Stimulated activated CD4-positive, alpha-beta T cell treated with anti-CD3 and anti-CD28 coated beads, Interleukin-4, amount 100 ng/mL, for 1 hour (primary cell): ENCODE measurements at regions not wholly inside any gene's neighbourhood (a gene's known extent, or its start where the extent isn't known, plus 50 kb on each side); places are given as distances from the start of the nearest gene placed in this dataset.

Experiments
- DNase-seq: peaks from one replicate; pipeline ENCODE4 v3.0.0-alpha.2; 2020

DNA sequence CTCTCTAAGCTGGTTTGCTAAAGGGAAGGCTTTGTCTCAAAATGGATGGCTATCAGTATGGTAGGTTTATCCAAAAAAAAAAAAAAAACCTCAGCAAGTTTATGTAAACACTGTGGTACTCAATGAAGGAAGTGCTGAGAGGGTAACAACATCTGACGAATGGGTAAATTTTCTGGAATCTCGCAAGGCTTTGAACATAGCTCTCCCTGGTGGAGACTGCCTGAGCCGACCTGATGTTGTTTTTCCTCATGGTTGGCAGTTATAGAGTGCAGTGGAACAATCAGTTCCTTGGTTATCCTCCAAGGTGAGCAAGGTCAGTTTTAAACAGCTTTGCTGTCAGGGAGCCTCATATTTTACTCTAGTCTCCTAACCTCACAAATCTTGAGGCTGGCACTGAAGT lies 94.6 kb downstream of the ZPLD1 start:
- no peak for DNase-seq

DNA sequence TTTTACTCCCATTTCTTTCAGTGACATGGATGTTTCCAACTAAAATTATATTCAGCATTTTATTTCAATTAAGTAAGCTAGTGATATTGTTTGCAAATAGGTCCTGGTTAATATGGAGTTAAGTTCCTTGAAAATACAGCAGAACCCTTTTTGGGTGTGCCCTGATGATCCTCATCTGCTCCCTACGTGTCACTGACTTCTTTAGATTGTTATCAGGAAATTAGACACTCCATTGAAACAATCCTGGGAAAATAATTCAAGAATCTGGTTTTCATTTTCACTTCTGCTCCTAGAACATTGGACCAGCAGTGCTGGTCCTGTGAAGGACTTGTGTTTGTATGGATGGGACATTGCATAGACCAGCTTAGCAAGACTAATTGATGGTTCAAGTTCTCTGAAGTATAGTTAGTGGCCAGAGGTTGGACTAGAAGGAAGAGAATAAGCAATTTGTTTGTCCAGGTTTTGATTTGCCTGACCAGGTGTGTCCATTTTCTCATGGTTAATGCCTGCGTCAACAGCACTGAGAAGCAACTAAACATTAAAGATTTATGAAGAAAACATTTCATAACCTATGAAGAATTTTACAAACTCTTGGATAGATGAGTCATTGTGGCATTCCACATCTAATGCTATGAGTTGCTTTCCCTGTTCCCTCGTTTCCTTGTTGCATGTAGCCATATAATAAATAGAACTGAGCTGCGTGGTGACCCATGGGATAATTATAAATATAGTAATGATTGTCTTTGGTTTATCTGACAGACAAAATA lies 95.8 kb downstream of the ZPLD1 start:
- DNase-seq, result no peak

DNA sequence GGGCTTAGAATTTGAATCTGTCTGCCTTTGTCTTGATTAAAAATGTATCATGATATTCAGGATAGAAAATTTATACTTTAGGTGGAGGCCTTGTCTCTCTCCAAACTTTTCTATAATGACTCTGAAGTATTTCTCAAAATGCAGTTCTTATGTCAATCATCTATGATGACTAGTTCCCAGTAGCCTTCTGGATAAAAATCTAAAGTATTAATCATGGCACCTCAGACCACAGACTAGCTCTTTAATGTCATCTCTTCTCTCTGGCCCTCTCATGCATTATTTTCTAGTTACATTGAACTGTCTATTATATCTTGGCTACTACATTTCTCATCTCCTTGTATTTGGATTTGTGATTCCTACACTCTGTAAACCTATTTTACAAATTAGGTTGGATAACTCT lies 96.9 kb downstream of the ZPLD1 start:
- no peak for DNase-seq

DNA sequence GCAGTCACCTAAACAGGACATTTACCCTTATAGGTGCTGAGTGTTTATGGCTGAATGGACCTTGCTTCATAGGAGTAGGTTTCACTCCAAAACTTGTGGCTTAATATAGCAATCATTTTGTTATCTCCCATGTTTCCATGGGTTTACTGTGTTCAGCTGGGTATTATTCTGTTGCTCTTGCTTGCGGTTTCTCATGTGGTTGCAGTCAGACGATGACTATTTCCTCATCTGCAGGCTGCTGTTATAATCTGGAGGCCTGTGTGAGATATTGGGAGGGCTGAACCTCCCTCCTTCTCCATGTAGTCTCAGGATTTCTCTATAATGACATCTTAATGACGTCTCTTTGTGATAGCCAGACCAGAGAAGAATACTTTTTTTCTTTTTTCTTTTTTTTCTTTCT lies 98.1 kb downstream of the ZPLD1 start:
- no peak for DNase-seq

DNA sequence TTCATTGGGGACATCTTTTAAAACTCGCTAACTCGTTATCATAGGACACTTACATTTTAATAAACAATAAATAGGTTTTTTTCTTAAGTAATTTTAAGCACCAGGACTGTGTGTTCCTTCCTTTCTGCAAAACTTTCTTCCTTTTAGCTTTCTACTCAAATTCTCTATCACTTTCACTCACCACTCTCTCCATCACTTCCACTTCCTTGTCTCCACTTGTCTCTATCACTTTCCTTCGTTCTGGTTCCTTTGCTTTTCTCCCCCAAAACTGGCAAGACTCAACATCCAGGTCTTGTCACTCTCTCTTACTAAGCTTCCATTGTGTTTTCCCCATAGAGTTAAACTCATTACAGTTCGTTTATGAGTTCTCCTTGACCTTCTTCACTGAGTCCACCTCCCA lies 99.0 kb downstream of the ZPLD1 start:
- DNase-seq, result no peak

DNA sequence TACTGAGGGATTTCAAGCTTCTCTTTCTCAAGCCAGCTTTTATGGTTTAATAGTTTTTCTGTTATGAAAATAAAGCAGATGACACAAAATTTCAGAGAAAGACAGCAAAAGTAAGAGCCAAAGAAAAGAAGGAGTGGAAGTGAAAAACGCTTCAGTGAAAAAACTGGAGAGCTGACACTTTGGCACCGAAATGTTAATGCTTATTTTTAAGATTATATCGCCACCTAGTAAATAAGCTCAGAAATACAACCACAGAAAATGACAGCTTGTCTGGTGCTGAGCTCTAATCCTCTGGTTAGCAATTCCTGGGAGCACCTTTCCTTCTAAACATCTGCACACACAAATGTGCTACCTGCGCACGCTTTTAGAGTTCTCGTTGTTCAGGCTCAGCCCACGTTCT lies 101.6 kb downstream of the ZPLD1 start:
- no peak for DNase-seq

DNA sequence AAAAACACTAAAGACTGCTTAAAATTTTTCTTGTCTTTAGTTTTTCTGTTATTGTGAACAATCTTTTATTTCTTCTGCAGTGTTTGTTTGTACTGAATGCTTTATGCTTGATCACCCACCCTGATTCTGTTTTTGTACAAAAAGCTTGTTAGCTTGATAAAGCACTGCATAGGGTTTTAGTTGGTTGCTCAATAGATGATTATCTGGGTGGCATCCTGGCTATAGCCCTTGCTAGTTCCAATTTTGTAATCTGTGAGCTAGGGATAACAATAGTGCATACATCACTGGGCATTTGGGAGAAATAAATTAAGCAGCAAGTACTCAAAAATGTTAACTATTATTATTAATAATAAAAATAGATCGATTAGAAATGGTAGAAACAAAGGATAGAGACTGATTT lies 102.3 kb downstream of the ZPLD1 start:
- DNase-seq, result no peak

DNA sequence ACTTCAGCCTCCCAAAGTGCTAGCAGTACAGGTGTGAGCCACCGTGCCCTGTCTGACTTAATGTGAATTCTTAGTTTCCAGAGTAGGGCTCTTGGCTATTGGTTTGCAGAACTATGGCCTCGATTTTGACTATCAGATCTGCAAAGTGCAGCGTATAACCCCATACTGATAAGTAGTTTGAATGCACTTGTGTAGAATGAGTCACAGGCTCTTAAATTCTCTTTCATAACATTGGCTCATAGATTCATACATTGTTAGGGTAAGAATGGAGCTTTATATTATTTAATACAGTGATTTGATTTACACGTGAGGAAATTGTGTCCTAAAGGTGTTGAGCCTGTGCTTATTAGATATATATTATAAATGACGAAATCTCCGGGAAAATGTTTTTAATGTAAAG lies 109.9 kb downstream of the ZPLD1 start:
- DNase-seq, result no peak

DNA sequence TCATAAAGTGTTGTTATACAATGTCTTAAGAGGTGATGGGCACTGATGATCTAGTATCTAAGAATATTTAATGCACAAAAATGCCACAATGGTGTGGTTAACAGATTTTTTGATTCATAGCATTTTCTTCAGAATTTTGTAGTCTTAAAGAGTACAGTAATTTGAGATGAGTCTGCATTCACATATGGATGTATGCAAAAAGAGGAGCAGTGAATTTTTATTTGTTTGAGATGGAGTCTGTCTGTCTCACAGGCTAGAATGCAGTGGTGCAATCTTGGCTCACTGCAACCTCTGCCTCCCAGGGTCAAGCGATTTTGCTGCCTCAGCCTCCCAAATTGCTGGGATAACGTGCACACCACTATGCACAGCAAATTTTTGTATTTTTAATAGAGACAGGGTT lies 110.5 kb downstream of the ZPLD1 start:
- DNase-seq, result no peak

DNA sequence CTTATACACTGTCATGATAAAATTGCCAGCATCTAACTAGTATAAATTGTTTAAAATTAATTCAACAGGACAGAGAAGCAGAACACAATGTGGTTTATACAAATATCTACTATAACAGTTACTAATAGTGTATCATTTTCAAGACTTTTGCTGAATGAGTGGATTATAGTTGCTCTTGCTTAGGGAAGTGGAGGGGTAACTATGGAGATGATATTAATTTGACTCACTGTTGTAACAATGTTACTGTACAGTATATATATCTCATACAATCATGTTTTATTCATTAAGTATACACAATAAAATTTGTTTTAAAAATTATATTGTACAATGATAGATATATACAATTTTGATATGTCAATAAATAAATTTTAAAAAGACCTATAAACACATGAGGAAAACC lies 119.1 kb downstream of the ZPLD1 start:
- no peak for DNase-seq

DNA sequence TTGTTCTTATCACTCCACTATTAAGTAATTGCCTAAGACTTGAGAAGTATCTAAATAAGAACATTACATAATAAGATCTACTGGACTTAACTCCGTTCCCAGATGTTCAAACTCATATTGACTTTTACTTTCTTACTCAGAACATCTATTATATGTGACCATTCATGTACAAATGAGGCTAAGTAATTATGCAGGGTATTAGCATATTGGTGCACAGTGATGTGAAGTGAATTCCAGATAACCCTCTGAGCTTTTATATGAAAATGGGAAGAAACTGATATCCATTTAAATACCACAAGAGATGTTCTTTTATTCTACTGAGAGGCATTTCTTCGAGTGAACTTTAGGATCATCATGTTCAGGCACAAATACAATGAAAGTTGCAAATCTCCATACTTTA lies 135.7 kb downstream of the ZPLD1 start:
- DNase-seq, result no peak

DNA sequence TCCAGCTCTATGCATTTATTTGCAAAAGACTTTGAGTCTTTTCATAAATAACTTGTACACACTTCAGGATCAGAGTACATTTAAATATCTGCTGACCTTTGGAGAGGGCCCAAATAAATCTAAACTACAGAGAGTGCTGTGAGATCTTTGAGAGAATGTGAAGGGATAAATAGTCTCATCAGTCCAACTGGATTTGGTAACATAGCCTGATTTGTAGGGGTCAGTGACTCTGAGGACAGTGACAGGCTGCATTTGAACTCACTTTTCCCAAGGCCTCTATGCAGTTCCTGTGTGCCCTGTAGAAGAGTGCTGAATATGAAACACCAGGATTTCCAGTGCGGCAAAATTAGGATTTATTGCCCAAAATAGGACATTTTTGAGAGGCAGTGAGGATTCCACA lies 136.2 kb downstream of the ZPLD1 start:
- no peak for DNase-seq

DNA sequence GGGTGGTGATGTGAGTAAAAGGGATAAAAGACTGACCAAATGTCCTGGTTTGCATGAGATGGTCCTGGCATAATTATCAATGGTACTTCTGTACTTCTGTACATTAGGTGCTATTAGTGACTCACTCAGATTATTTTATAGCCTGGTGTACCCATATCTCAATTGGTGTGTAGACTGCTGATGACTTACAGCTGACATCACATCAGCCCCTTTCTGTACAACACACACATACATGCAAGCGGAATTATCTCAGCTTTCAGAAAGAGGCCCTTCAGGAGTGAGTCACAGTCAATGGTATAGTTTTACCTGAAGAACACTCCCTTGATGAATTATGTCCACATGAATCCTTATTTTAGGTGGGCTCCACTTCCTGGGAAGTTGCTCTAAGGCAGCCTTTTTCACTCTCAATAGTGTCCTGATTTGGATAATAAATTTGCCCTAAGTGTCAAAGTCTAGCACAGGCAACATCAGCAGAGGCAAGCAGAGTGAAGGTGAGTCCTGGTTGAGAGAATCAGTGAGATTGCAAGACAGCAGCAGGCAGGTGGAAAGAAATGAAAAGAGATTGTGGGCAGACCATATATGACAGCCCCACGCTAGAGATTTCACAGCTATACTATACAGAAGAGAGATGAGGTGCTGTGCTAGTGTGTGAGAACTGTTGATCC lies 137.0 kb downstream of the ZPLD1 start:
- DNase-seq, result no peak

DNA sequence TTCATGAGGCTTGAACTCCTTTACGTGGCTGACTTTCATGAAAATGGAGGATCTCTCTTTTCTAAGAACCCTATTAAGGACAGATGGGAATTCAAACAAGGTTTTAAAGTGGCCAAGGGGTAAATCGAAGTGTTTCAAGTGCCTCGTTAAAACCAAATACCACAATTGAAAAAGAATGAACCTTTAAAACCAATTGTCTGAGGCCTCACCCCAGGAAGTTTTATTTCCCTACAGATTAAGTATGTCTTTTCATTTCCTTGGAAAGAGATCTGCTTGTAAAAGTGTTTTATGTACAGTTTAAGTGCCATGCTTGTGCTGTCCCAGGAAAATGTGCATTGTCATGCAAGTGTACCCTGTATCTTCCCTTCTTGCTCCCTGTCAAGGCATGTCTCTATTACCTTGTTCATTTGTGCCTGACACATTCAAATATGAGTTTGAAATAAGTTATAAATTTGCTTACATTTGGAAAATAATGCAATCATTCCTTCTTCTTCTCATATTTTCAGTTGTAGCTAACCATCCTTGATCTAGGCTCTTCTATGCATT lies 138.7 kb downstream of the ZPLD1 start:
- no peak for DNase-seq

DNA sequence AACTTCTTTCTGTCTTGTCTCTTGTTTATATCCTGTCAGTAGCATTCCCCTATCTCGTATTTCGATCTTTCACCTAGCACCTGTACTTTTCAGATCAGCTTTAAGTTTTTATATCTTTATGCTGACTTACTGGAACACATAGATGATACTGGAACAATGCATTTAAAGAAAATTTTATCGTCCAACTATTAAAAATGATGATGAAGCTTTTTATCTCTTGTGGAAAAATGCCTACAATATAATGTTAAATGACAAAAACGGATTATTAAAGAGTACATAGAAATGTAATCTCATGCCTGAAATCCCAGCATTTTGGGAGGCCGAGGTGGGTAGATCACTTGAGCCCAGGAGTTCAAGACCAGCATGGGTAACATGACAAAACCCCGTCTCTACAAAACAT lies 139.5 kb downstream of the ZPLD1 start:
- no peak for DNase-seq

DNA sequence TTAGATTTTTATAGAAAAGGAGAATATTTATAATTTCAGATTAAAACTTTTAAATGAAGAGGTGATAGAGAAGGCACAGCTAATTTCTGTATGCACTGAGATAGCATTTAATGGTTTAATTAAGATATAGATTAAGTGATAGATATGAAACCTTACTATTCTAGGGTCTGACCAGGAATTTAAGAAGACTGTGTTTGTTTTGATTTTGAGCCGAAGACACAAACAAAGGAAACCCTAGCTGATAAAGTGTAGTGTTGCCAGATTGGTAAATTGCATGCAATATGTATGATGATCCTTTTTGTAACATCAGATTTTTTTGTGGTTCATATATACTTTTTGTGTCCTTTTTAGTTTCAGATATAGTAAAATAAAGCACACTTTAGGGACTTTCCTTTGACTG lies 141.8 kb downstream of the ZPLD1 start:
- no peak for DNase-seq

DNA sequence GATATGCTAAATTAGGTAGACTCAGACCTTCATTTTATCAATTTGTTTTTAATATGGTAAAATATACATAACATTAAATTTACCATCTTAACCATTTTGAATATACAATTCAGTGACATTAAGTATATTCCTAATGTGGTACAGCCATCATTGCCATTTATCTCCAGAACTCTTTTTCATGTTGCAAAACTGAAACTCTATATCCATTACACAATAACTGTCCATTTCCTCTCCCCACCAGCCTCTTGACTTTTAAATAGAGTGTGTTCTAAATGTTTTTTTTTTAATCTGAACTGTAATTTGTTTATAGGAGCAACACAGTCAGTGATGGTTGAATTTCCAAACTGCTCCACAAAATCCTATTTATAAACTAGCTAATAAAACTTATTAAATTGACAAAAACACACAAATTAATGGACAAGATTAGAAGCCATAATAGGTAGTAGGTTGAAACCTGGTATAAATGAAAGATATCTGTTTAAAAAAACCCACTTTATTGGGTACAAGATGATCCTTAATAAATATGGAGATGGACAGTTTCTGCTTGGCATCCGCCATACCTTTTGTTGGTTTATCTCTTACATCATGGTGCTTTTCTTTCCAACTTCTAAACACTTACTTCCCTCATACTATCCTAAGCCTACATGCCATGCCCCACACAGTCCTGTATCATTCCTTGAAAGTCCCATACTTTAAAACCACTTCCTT lies 142.4 kb downstream of the ZPLD1 start:
- no peak for DNase-seq

DNA sequence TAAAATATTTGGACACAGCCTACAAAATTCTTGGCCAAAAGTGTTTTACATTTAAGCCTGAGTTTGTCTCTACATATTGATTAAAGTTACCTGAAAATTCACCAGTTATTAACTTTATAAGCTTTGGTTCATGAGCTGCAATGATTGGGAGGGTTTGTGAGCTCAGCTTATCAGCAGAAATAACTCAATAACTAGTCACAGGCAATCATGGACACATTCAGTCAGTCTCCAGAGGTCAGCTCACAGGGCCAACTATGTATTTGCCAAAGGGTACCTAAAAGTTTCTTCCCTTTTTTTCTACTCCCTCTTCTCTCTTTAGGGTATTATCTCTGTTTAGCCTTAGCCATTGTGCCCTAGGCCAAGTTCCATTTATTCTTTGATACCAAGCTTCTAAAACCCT lies 145.9 kb downstream of the ZPLD1 start:
- no peak for DNase-seq

DNA sequence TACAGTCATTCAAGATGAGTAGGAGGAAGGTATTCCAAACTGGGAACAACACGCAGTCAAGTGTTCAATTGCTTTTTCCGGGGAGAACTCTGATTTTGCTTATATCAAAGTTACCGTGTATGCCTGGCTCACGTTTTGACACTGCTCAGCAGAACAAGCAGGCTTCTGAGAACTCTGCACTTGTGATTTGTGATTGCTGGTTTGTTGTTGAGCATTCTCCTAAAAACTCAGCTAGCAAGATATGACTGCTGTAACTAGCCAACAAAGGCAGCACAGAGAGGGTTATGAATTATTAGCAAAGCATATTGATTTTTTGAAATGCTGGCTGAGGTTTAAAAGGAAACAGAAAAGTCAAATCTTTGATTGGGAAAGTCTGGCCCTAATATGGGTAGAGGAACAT lies 151.7 kb downstream of the ZPLD1 start:
- no peak for DNase-seq

DNA sequence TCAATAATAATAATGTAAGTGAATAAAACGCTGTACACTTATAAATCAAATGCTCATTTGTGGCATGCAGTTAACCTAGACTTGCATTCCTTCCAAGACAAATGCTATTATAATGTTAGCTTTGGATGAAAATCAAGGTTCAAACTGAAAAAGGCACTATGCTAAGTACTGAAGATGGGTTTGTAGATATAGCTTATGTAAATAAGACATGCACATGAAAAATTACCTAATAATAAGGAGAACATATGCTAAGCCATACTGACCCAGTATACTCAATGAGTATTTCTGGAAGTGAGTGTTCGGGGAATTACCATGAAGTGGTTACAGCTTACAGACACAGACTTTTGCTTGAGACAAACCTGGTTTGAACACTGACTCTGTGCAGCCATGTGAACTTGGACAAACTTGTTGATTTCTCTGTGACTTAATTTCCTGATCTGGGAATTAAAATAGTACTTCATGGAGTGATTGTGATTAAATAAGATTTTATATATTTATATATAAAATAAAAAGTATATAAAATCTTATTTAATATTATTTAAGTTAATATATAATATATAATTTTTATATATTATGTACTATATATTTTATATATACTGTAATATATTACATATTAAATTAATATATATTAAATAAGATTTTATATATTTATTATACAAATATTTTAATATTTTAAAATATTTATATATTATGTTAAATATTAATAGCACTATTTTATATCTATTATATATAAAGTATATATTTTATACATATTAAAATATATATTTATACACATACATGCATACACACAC lies 159.2 kb downstream of the ZPLD1 start:
- no peak for DNase-seq

DNA sequence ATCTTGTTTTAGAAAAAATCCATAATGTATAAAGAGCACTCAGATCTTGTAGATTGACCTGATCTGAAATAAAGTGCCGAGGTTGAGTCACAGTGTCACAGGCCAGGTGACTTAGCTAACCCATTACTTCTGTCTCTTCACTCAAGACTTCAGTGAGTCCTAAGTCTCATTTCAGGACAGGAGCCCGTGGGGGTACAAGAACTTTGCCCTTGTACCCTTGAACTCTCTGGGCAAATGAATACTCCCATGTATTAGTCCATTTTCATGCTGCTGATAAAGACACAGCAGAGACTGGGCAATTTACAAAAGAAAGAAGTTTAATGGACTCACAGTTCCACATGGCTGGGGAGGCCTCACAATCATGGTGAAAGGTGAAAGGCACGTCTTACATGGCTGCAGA lies 160.2 kb downstream of the ZPLD1 start:
- DNase-seq, result no peak

DNA sequence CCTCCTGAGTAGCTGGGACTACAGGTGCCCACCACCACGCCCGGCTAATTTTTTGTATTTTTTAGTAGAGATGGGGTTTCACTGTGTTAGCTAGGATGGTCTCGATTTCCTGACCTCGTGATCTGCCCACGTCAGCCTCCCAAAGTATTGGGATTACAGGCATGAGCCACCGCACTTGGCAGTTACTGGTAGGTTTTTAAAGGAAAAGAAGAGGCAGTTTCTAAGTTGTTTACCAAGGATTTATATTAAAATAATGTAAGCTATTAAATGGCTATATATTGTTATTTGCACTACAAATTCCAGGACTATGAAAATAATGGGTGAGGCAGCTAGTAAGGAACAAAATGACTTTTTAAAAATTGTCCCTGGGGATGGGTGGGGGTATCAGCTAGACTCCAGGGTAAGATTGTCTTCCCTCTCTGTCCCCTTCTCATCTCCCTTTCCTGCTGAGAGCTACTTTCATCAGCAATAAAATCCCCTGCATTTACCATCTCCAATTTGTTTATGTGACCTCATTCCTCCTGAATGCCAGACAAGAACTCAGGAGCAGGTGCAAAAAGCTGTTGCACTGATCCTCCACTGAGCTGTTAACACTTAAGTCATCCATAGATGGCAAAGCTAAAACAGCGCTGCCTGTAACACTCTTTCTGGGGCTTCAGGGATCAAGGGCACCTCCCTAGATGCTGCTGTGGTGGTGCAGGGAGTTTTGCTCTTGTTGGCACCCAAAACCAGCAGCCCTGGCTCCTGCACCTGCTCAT lies 165.2 kb downstream of the ZPLD1 start:
- no peak for DNase-seq
